DND-41 (cell line): ENCODE measurements at regions not wholly inside any gene's neighbourhood (a gene's known extent, or its start where the extent isn't known, plus 50 kb on each side); places are given as distances from the start of the nearest gene placed in this dataset.

ENCODE experiments used
- CTCF ChIP-seq: IDR thresholded peaks from 2 replicates; pipeline ENCODE4 v1.5.1; 2012; ENCODE audit warnings: borderline replicate concordance, low read length, moderate library complexity, mild to moderate bottlenecking; ENCODE audit not compliant: poor library complexity, severe bottlenecking; ENCODE audit errors: extremely low read depth
- EZH2 ChIP-seq: IDR thresholded peaks from 3 replicates; pipeline ENCODE4 v1.6.1; 2012; ENCODE audit warnings: borderline replicate concordance, low read depth, mild to moderate bottlenecking, moderate library complexity, low read length, inconsistent platforms; ENCODE audit not compliant: severe bottlenecking

DNA sequence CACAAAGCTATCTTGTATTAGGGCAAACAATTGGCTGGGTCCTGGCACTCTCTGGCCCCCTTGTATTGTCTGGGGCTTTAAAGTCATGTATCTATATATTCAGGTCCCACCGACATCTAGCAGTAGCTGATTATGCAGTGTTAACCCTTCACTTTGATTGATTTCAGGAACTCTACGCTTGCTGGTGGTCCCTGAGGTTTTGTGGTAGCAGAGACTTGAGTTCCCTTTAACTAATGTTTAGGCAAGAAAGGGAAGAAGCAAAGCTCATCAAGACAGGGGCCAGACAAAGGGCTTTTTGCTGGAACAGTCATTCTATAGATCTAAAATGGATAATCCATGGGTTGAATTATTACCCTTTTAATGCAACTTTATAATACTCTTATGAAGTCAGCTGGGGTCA is 95.3 kb upstream of the EPB41L3 start:
- TF ChIP-seq CTCF, result no peak
- TF ChIP-seq EZH2, result no peak
